Cardiac muscle cell (in vitro differentiated cells and primary cell): ENCODE measurements at regions not wholly inside any gene's neighbourhood (a gene's known extent, or its start where the extent isn't known, plus 50 kb on each side); places are given as distances from the start of the nearest gene placed in this dataset.

ENCODE experiments used
- DNase-seq, 2 donors: peaks; one replicate each; pipeline versions ENCODE4 v3.0.0 to v3.0.0-alpha.2; 2010 to 2017; ENCODE audit warnings: low read depth in 1 of 2, low spot score in 1 of 2
- H3K27ac ChIP-seq: fragments of 200-600 bp; sonication (generic); 2 replicates; pipeline ENCODE4 v1.5.1; 2016
- H3K27me3 ChIP-seq: fragments of 200-600 bp; sonication (generic); 2 replicates; pipeline ENCODE4 v1.6.0; 2016; ENCODE audit warnings: control low read depth
- H3K36me3 ChIP-seq: fragments of 200-600 bp; sonication (generic); 2 replicates; pipeline ENCODE4 v1.5.1; 2016; ENCODE audit warnings: control low read depth
- H3K4me1 ChIP-seq: fragments of 200-600 bp; sonication (generic); 2 replicates; pipeline ENCODE4 v1.8.1; 2017; ENCODE audit warnings: low read depth, mild to moderate bottlenecking, mixed run types
- H3K4me3 ChIP-seq: fragments of 200-600 bp; sonication (generic); 2 replicates; pipeline ENCODE4 v1.5.1; 2016; ENCODE audit warnings: mild to moderate bottlenecking
- H3K9me3 ChIP-seq: fragments of 200-600 bp; sonication (generic); 2 replicates; pipeline ENCODE4 v1.5.1; 2017; ENCODE audit warnings: low read depth, mild to moderate bottlenecking, control low read depth
- CTCF ChIP-seq: IDR thresholded peaks from 2 replicates; pipeline ENCODE4 v1.5.1; 2012; ENCODE audit warnings: low read depth, mild to moderate bottlenecking, low read length

- no peak overlapping the region for H3K4me3 ChIP-seq
- no peak for DNase-seq
- no peak overlapping the region for H3K27ac ChIP-seq
- no peaks in the 10 kb centered on the region for H3K4me1 ChIP-seq
- H3K36me3 ChIP-seq: no peaks in the 10 kb centered on the region
- TF ChIP-seq CTCF: no peak
- no peaks in the 10 kb centered on the region for H3K27me3 ChIP-seq
- no peaks in the 10 kb centered on the region for H3K9me3 ChIP-seq
These were observed 595.4 kb upstream of the MIR17HG start for GRCh38 chr13:90752070-90752469.

- no peaks in the 10 kb centered on the region for H3K4me1 ChIP-seq
- no peak overlapping the region for H3K4me3 ChIP-seq
- H3K27me3 ChIP-seq: no peaks in the 10 kb centered on the region
- TF ChIP-seq CTCF: no peak
- no peaks in the 10 kb centered on the region for H3K9me3 ChIP-seq
- H3K27ac ChIP-seq: no peak overlapping the region
- no peak for DNase-seq
- no peaks in the 10 kb centered on the region for H3K36me3 ChIP-seq
These were observed 590.3 kb upstream of the MIR17HG start for GRCh38 chr13:90757127-90757680.

- Histone ChIP-seq H3K27ac (no peak overlapping the region), H3K36me3 (no peaks in the 10 kb centered on the region), H3K27me3 (no peaks in the 10 kb centered on the region), H3K4me1 (no peaks in the 10 kb centered on the region), H3K9me3 (no peaks in the 10 kb centered on the region), H3K4me3 (no peak overlapping the region)
- no peak for DNase-seq
- TF ChIP-seq CTCF: no peak
These were observed 586.8 kb upstream of the MIR17HG start for GRCh38 chr13:90760639-90761038.

GRCh38 chr13:90763476-90764150 is 583.9 kb upstream of the MIR17HG start:
- no peak for DNase-seq
- H3K4me1 ChIP-seq: no peaks in the 10 kb centered on the region
- TF ChIP-seq CTCF: no peak
- H3K27ac ChIP-seq: no peak overlapping the region
- H3K4me3 ChIP-seq: no peak overlapping the region
- H3K9me3 ChIP-seq: no peaks in the 10 kb centered on the region
- H3K27me3 ChIP-seq: no peaks in the 10 kb centered on the region
- no peaks in the 10 kb centered on the region for H3K36me3 ChIP-seq

GRCh38 chr13:90766386-90766902 is 581.0 kb upstream of the MIR17HG start:
- no peak for DNase-seq
- H3K4me3 ChIP-seq: no peak overlapping the region
- no peak for TF ChIP-seq CTCF
- H3K36me3 ChIP-seq: no peaks in the 10 kb centered on the region
- no peak overlapping the region for H3K27ac ChIP-seq
- H3K9me3 ChIP-seq: no peaks in the 10 kb centered on the region
- H3K27me3 ChIP-seq: no peaks in the 10 kb centered on the region
- H3K4me1 ChIP-seq: no peaks in the 10 kb centered on the region
